Prostate gland (tissue), 2 donors: ENCODE measurements at regions not wholly inside any gene's neighbourhood (a gene's known extent, or its start where the extent isn't known, plus 50 kb on each side); places are given as distances from the start of the nearest gene placed in this dataset.

ENCODE experiments used
- POLR2A ChIP-seq: fragments of 450-650 bp; IDR thresholded peaks from one replicate; pipeline ENCODE4 v1.6.1; 2016; ENCODE audit warnings: antibody characterized with exemption, mild to moderate bottlenecking
- TF ChIP-seq, protein P1 (sequence below), 4 experiments: fragments of 200-600 bp in 2 of 4; fragments of 450-650 bp in 2 of 4; sonication (generic) in 2 of 4; IDR thresholded peaks; 1 replicate in 3 of 4; 2 replicates in 1 of 4; pipeline ENCODE4 v1.5.1; 2016 to 2019; ENCODE audit warnings: antibody characterized with exemption in 4 of 4, mild to moderate bottlenecking in 2 of 4, moderate library complexity in 2 of 4

DNA sequence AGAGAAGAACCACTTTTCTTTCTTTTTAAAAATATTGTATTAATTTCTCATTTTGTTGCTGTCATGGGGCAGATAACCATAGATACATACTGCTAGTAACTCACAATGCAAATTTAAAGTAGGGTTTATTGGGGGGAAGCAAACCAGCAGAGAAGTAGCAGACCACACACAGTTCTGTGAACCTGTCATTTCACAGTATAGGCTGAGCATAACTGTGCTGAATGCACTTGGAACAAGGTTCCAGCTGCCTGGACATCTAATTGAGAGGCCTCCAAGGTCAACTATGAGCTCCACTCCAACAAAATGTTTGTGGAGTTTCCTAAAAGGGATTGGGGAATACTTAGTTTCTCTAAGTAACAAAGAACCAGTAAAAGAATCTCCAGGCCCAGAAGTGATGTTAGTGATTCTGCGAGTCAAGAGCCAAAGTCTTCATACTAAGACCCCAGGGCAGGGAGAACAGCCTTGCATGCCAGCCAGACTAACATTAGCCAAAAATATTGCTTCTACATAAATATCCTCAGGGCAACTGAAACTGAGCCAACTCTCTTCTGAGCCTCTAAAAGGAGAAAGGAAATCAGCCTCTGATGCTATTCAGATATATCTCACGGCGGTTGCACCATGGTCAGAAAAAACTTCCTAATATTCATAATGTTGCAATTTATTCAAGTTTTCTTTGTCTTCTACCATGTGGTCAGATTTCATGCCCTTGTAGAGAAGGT lies 856.4 kb upstream of the ALCAM start:
- TF ChIP-seq, protein P1, sequence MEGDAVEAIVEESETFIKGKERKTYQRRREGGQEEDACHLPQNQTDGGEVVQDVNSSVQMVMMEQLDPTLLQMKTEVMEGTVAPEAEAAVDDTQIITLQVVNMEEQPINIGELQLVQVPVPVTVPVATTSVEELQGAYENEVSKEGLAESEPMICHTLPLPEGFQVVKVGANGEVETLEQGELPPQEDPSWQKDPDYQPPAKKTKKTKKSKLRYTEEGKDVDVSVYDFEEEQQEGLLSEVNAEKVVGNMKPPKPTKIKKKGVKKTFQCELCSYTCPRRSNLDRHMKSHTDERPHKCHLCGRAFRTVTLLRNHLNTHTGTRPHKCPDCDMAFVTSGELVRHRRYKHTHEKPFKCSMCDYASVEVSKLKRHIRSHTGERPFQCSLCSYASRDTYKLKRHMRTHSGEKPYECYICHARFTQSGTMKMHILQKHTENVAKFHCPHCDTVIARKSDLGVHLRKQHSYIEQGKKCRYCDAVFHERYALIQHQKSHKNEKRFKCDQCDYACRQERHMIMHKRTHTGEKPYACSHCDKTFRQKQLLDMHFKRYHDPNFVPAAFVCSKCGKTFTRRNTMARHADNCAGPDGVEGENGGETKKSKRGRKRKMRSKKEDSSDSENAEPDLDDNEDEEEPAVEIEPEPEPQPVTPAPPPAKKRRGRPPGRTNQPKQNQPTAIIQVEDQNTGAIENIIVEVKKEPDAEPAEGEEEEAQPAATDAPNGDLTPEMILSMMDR (IDR thresholded peaks at IDR 0.05), result no peak
- no peak for TF ChIP-seq POLR2A
